ENCODE measurements at regions not wholly inside any gene's neighbourhood (a gene's known extent, or its start where the extent isn't known, plus 50 kb on each side); places are given as distances from the start of the nearest gene placed in this dataset.

GRCh38 chr4:14816623-14817261, 185.5 kb upstream of the CPEB2 start:
- peaks cover 0 to 3% (median 2%) of the 10 kb centered on the region in 3 donors for H3K27me3 Mint-ChIP-seq (ENCODE audit: low read depth in 3 of 3)
- no peaks in the 10 kb centered on the region for H3K4me1 Mint-ChIP-seq
- no peak for DNase-seq
- H3K9me3 Mint-ChIP-seq: no peaks in the 10 kb centered on the region
- H3K4me3 Mint-ChIP-seq: no peak overlapping the region
- no peak overlapping the region for H3K27ac Mint-ChIP-seq
- H3K36me3 Mint-ChIP-seq: peaks cover 0 to 12% (median 3%) of the 10 kb centered on the region in 3 donors

DNA sequence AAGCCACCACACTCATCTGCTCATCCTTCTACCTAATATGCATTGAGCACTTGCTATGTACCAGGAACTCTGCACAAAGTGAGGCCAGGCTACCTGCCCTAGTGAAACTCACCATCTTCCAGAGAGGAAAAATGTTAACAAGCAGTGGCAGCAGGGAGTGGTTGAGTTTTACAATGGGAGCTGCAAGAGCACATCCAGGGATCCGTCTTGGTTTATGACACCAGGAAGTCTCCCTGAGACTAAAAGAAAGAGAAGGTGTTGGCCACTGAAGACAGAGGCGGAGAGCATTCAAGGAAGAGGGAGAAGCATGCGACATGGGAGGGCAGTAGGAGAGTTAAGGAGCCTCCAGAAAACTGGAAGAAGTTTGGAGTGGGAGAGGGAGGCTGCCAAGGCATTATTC, 178.1 kb upstream of the CPEB2 start:
- DNase-seq: no peak
- Mint-ChIP-seq H3K4me3 (no peak overlapping the region), H3K4me1 (peaks cover 7 to 12% of the 10 kb centered on the region in 2 donors), H3K27me3 (ENCODE audit: low read depth in 3 of 3) (peaks cover 0 to 7% (median 2%) of the 10 kb centered on the region in 3 donors), H3K27ac (no peak overlapping the region), H3K9me3 (no peaks in the 10 kb centered on the region), H3K36me3 (peaks cover 0 to 12% (median 0%) of the 10 kb centered on the region in 3 donors)

DNA sequence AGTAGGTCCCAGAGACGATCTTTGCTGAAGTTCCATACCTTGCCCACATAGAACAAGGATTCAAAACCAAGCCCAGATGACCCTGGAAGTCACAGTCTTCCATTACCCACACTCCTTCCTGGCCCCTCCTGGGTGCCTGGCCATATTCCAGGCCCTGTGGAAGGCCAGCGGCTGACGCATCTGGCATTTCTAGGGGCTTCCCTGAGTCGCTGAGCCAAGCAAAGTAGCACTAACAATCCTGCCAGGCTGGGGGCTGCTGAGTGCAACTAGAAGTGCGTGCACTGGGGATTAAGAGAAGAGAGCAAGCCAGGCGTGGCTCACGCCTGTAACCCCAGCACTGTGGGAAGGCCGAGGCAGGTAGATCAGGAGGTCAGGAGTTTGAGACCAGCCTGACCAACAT, 175.2 kb upstream of the CPEB2 start:
- H3K4me1 Mint-ChIP-seq: peaks cover 7 to 12% of the 10 kb centered on the region in 2 donors
- H3K27ac Mint-ChIP-seq: no peak overlapping the region
- H3K27me3 Mint-ChIP-seq (ENCODE audit: low read depth in 3 of 3): peaks cover 0 to 7% (median 2%) of the 10 kb centered on the region in 3 donors
- H3K4me3 Mint-ChIP-seq: no peak overlapping the region
- no peak for DNase-seq
- peaks cover 0 to 9% (median 0%) of the 10 kb centered on the region in 3 donors for H3K36me3 Mint-ChIP-seq
- H3K9me3 Mint-ChIP-seq: no peaks in the 10 kb centered on the region

GRCh38 chr4:14829795-14830194, 172.5 kb upstream of the CPEB2 start:
- H3K27me3 Mint-ChIP-seq (ENCODE audit: low read depth in 3 of 3): peaks cover 0 to 2% (median 0%) of the 10 kb centered on the region in 3 donors
- H3K36me3 Mint-ChIP-seq: peaks cover 0 to 5% (median 0%) of the 10 kb centered on the region in 3 donors
- no peak for DNase-seq
- H3K9me3 Mint-ChIP-seq: no peaks in the 10 kb centered on the region
- H3K27ac Mint-ChIP-seq: no peak overlapping the region
- peaks cover 7 to 12% of the 10 kb centered on the region in 2 donors for H3K4me1 Mint-ChIP-seq
- no peak overlapping the region for H3K4me3 Mint-ChIP-seq

- no peak for DNase-seq
- peaks cover 0 to 2% (median 0%) of the 10 kb centered on the region in 3 donors for H3K27me3 Mint-ChIP-seq (ENCODE audit: low read depth in 3 of 3)
- H3K4me1 Mint-ChIP-seq: peaks cover 6 to 10% of the 10 kb centered on the region in 2 donors
- H3K9me3 Mint-ChIP-seq: no peaks in the 10 kb centered on the region
- H3K27ac Mint-ChIP-seq: no peak overlapping the region
- H3K36me3 Mint-ChIP-seq: no peaks in the 10 kb centered on the region
- H3K4me3 Mint-ChIP-seq: no peak overlapping the region
These were observed 170.9 kb upstream of the CPEB2 start for GRCh38 chr4:14831416-14831815.

DNA sequence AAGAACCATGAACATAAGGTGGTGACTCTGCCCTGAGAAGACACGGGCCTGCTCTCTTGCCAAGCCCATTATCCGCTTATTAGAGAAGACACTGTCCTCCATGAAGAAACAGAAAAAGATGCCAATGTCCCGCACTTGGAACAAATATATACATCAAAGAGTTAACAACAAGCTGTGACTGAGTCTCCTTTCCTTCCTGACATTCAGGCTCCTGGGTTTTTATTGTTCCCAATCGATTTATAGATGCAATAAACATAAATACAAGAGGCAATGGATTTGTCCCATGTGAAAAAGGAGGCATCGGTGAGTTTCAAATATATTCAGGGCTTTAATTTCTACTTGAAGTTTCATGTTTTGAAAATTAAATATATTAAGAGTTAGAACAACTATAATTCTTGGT, 169.2 kb upstream of the CPEB2 start:
- H3K27me3 Mint-ChIP-seq (ENCODE audit: low read depth in 3 of 3): no peaks in the 10 kb centered on the region
- no peaks in the 10 kb centered on the region for H3K9me3 Mint-ChIP-seq
- no peaks in the 10 kb centered on the region for H3K36me3 Mint-ChIP-seq
- peaks cover 0 to under 1% of the 10 kb centered on the region in 2 donors for H3K4me1 Mint-ChIP-seq
- H3K27ac Mint-ChIP-seq: no peak overlapping the region
- DNase-seq: no peak
- no peak overlapping the region for H3K4me3 Mint-ChIP-seq

GRCh38 chr4:14834382-14834781, 167.9 kb upstream of the CPEB2 start:
- Mint-ChIP-seq H3K4me3 (no peak overlapping the region), H3K27ac (no peak overlapping the region), H3K9me3 (no peaks in the 10 kb centered on the region), H3K27me3 (ENCODE audit: low read depth in 3 of 3) (no peaks in the 10 kb centered on the region), H3K4me1 (no peaks in the 10 kb centered on the region), H3K36me3 (no peaks in the 10 kb centered on the region)
- no peak for DNase-seq

DNA sequence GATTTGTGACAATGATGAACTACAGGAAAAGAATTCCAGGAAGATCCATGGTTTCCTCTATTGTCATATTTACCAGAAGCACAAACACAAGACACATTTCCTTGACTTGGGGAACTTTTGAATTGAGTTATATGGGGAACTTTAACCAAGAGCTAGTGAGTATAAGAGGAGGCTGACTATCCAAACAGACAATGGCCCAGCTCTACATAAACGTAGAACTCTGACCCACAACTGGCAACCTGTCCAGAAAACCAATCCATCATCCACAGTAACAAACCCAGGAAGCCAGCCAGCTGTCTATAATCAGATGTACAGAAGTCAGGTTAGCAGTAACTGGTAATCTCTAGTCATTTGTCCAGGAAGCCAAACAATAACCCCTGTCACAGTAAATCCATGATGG, 167.0 kb upstream of the CPEB2 start:
- DNase-seq: no peak
- Mint-ChIP-seq H3K27me3 (ENCODE audit: low read depth in 3 of 3) (no peaks in the 10 kb centered on the region), H3K9me3 (no peaks in the 10 kb centered on the region), H3K36me3 (no peaks in the 10 kb centered on the region), H3K27ac (no peak overlapping the region), H3K4me3 (no peak overlapping the region), H3K4me1 (no peaks in the 10 kb centered on the region)

GRCh38 chr4:14835708-14836425, 166.4 kb upstream of the CPEB2 start:
- Mint-ChIP-seq H3K9me3 (no peaks in the 10 kb centered on the region), H3K27ac (peak overlapping the region in 3 of 6 donors; percentile 6 to 32 (median 9)), H3K27me3 (ENCODE audit: low read depth in 3 of 3) (no peaks in the 10 kb centered on the region), H3K4me3 (no peak overlapping the region), H3K4me1 (no peaks in the 10 kb centered on the region), H3K36me3 (no peaks in the 10 kb centered on the region)
- DNase-seq: no peak

- Mint-ChIP-seq H3K4me1 (no peaks in the 10 kb centered on the region), H3K9me3 (no peaks in the 10 kb centered on the region), H3K27me3 (ENCODE audit: low read depth in 3 of 3) (no peaks in the 10 kb centered on the region), H3K27ac (peak overlapping the region in 2 of 6 donors; percentile 26 to 39), H3K36me3 (no peaks in the 10 kb centered on the region), H3K4me3 (no peak overlapping the region)
- DNase-seq: no peak
These were observed 164.4 kb upstream of the CPEB2 start for GRCh38 chr4:14837860-14838259.

- Mint-ChIP-seq H3K27me3 (ENCODE audit: low read depth in 3 of 3) (no peaks in the 10 kb centered on the region), H3K9me3 (no peaks in the 10 kb centered on the region), H3K27ac (no peak overlapping the region), H3K4me1 (no peaks in the 10 kb centered on the region), H3K36me3 (no peaks in the 10 kb centered on the region), H3K4me3 (no peak overlapping the region)
- DNase-seq: no peak
These were observed 160.2 kb upstream of the CPEB2 start for GRCh38 chr4:14841801-14842768.

DNA sequence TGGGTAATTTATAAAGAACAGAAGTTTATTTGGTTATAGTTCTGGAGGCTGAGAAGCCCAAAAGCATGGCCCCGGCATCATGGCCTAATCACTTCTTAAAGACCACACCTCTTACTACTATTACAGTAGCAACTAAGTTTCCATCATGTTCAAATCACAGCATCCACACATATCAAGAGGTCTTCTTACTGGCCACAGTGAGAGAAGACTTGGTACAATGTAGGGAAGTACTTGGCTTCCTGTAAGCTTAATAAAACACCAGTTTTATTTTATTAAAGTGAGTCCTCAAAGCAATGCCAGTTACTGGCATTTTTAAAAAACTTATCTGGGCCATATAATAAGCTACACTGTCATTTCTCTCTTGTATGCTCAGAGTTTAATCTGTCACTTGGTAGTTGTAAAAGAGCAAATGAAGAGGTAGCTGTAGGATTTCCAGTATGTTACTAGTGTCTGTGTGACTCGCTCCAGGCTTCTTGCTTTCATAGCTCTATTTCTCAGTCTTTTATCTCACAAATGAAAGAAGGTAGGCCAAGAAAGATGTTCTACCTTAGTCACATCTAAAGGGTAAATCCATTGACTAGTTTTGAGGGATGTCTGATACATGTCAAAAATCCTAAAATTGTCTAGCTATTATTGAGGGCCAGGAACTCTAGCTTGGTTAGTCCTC, 159.2 kb upstream of the CPEB2 start:
- Mint-ChIP-seq H3K9me3 (no peaks in the 10 kb centered on the region), H3K4me1 (no peaks in the 10 kb centered on the region), H3K36me3 (no peaks in the 10 kb centered on the region), H3K27ac (no peak overlapping the region), H3K27me3 (ENCODE audit: low read depth in 3 of 3) (no peaks in the 10 kb centered on the region), H3K4me3 (no peak overlapping the region)
- no peak for DNase-seq

GRCh38 chr4:14844061-14844460, 158.2 kb upstream of the CPEB2 start:
- peaks cover 0 to 3% (median 0%) of the 10 kb centered on the region in 3 donors for H3K27me3 Mint-ChIP-seq (ENCODE audit: low read depth in 3 of 3)

More at GRCh38 chr4:14844061-14844460, 158.2 kb upstream of the CPEB2 start:
- Mint-ChIP-seq H3K27ac (no peak overlapping the region), H3K4me1 (no peaks in the 10 kb centered on the region), H3K9me3 (no peaks in the 10 kb centered on the region), H3K36me3 (no peaks in the 10 kb centered on the region), H3K4me3 (no peak overlapping the region)
- DNase-seq: no peak

Measured in immature natural killer cell (primary cell).